Mesenchymal stem cell (in vitro differentiated cells and primary cell): ENCODE measurements at regions not wholly inside any gene's neighbourhood (a gene's known extent, or its start where the extent isn't known, plus 50 kb on each side); places are given as distances from the start of the nearest gene placed in this dataset.

ENCODE experiments used
- DNase-seq: peaks from one replicate; pipeline ENCODE4 v3.0.0-alpha.2; 2013
- H2AFZ ChIP-seq: one replicate; pipeline ENCODE4 v1.6.1; 2013; ENCODE audit warnings: low read depth, mild to moderate bottlenecking, control low read depth, inconsistent platforms, low read length, moderate library complexity
- H2AK5ac ChIP-seq: 2 replicates; pipeline ENCODE4 v1.6.1; 2013; ENCODE audit warnings: low read length, moderate library complexity, mild to moderate bottlenecking, inconsistent platforms; ENCODE audit not compliant: severe bottlenecking
- H2BK120ac ChIP-seq: one replicate; pipeline ENCODE4 v1.6.1; 2013; ENCODE audit warnings: low read depth, mild to moderate bottlenecking, inconsistent platforms, low read length, moderate library complexity
- H2BK12ac ChIP-seq, 2 experiments: one replicate each; pipeline ENCODE4 v1.6.1; 2013; ENCODE audit warnings: inconsistent platforms in 2 of 2, low read length in 2 of 2, mild to moderate bottlenecking in 2 of 2, moderate library complexity in 2 of 2, control low read depth in 1 of 2
- H2BK15ac ChIP-seq: one replicate; pipeline ENCODE4 v1.6.1; 2013; ENCODE audit warnings: mild to moderate bottlenecking, low read depth, inconsistent platforms; ENCODE audit not compliant: poor library complexity, severe bottlenecking
- H2BK5ac ChIP-seq: 2 replicates; pipeline ENCODE4 v1.6.1; 2013; ENCODE audit warnings: low read depth, mild to moderate bottlenecking, low read length, control low read depth, inconsistent platforms; ENCODE audit not compliant: poor library complexity, severe bottlenecking
- H3K14ac ChIP-seq, 2 experiments: one replicate each; pipeline ENCODE4 v1.6.1; 2013; ENCODE audit warnings: inconsistent platforms in 2 of 2, low read length in 2 of 2, control low read depth in 1 of 2, mild to moderate bottlenecking in 1 of 2, moderate library complexity in 1 of 2
- H3K18ac ChIP-seq, 2 experiments: one replicate each; pipeline ENCODE4 v1.6.1; 2013; ENCODE audit warnings: inconsistent platforms in 2 of 2, low read length in 2 of 2, control low read depth in 1 of 2, low read depth in 1 of 2, mild to moderate bottlenecking in 1 of 2
- H3K23ac ChIP-seq, 2 experiments: one replicate each; pipeline ENCODE4 v1.6.1; 2013; ENCODE audit warnings: inconsistent platforms in 2 of 2, low read length in 2 of 2, mild to moderate bottlenecking in 2 of 2, moderate library complexity in 2 of 2, control low read depth in 1 of 2
- H3K27ac ChIP-seq: 2 replicates; pipeline ENCODE4 v1.5.1; 2013; ENCODE audit warnings: mild to moderate bottlenecking, moderate library complexity, low read length, control low read depth, inconsistent platforms; ENCODE audit not compliant: poor library complexity, severe bottlenecking
- H3K27me3 ChIP-seq, 2 experiments: 2 replicates each; pipeline versions ENCODE4 v1.6.1 to v1.7.0; 2013; ENCODE audit warnings: low read length in 2 of 2, mild to moderate bottlenecking in 2 of 2, moderate library complexity in 2 of 2, control low read depth in 1 of 2, inconsistent platforms in 1 of 2; ENCODE audit not compliant: control insufficient read depth in 1 of 2, insufficient read depth in 1 of 2
- H3K36me3 ChIP-seq, 2 experiments: 2 replicates each; pipeline versions ENCODE4 v1.6.1 to v1.7.0; 2013; ENCODE audit warnings: low read length in 2 of 2, control low read depth in 1 of 2, inconsistent platforms in 1 of 2, low read depth in 1 of 2, mild to moderate bottlenecking in 1 of 2; ENCODE audit not compliant: insufficient read depth in 2 of 2, control insufficient read depth in 1 of 2
- H3K4ac ChIP-seq, 2 experiments: one replicate each; pipeline ENCODE4 v1.6.1; 2013; ENCODE audit warnings: inconsistent platforms in 2 of 2, low read length in 2 of 2, mild to moderate bottlenecking in 2 of 2, moderate library complexity in 2 of 2, control low read depth in 1 of 2, low read depth in 1 of 2
- H3K4me1 ChIP-seq: 2 replicates; pipeline ENCODE4 v1.6.1; 2013; ENCODE audit warnings: low read depth, low read length, control low read depth; ENCODE audit not compliant: control insufficient read depth, insufficient read depth
- H3K4me2 ChIP-seq: 2 replicates; pipeline ENCODE4 v1.6.1; 2013; ENCODE audit warnings: low read length, mild to moderate bottlenecking, inconsistent platforms; ENCODE audit not compliant: poor library complexity, severe bottlenecking
- H3K4me3 ChIP-seq, 2 experiments: 2 replicates each; pipeline versions ENCODE4 v1.5.1 to v1.7.0; 2013; ENCODE audit warnings: low read length in 2 of 2, mild to moderate bottlenecking in 2 of 2, control low read depth in 1 of 2, low read depth in 1 of 2; ENCODE audit not compliant: insufficient read depth in 1 of 2
- H3K79me1 ChIP-seq: replicated peaks from 2 replicates; pipeline ENCODE4 v1.6.1; 2013; ENCODE audit warnings: mild to moderate bottlenecking, control low read depth, low read length, inconsistent platforms; ENCODE audit not compliant: poor library complexity, severe bottlenecking
- H3K9ac ChIP-seq: 2 replicates; pipeline ENCODE4 v1.7.0; 2013; ENCODE audit warnings: mild to moderate bottlenecking, low read length, moderate library complexity
- H3K9me3 ChIP-seq: 2 replicates; pipeline ENCODE4 v1.7.0; 2013; ENCODE audit warnings: mild to moderate bottlenecking, low read length; ENCODE audit not compliant: control insufficient read depth
- H4K8ac ChIP-seq: one replicate; pipeline ENCODE4 v1.6.1; 2013; ENCODE audit warnings: inconsistent platforms, mild to moderate bottlenecking, low read length, moderate library complexity
- H4K91ac ChIP-seq: one replicate; pipeline ENCODE4 v1.6.1; 2013; ENCODE audit warnings: mild to moderate bottlenecking, low read length, inconsistent platforms
- WGBS: methylation state at CpG from one replicate; pipeline ENCODE4 v1.1.7; 2013; ENCODE audit warnings: mixed read lengths; 5-methylcytosine and 5-hydroxymethylcytosine counted together

- H2BK12ac ChIP-seq: no peak overlapping the region
- no peak overlapping the region for H3K18ac ChIP-seq
- no peaks in the 10 kb centered on the region for H3K79me1 ChIP-seq
- no peak overlapping the region for H2BK15ac ChIP-seq
- H3K4me2 ChIP-seq: no peak overlapping the region
- no peaks in the 10 kb centered on the region for H3K27me3 ChIP-seq
- H3K4ac ChIP-seq: no peak overlapping the region
- WGBS: 95% methylated on average over 2 of the region's 6 CpGs
- H3K36me3 ChIP-seq: no peaks in the 10 kb centered on the region
- H2BK120ac ChIP-seq: no peak overlapping the region
- no peak overlapping the region for H3K9ac ChIP-seq
- no peak overlapping the region for H3K23ac ChIP-seq
- no peak overlapping the region for H3K14ac ChIP-seq
- H2AK5ac ChIP-seq: no peak overlapping the region
- H2AFZ ChIP-seq: no peak overlapping the region
- no peaks in the 10 kb centered on the region for H3K9me3 ChIP-seq
- no peak overlapping the region for H4K91ac ChIP-seq
- H2BK5ac ChIP-seq: no peak overlapping the region
- H3K4me1 ChIP-seq: no peaks in the 10 kb centered on the region
- no peak overlapping the region for H3K4me3 ChIP-seq
- no peak overlapping the region for H3K27ac ChIP-seq
- H4K8ac ChIP-seq: no peak overlapping the region
- no peak for DNase-seq
Measured at GRCh38 chr4:62470020-62470419, 1269.9 kb downstream of the ADGRL3 start.

GRCh38 chr4:62461961-62462360, 1261.8 kb downstream of the ADGRL3 start:
- no peak overlapping the region for H2BK15ac ChIP-seq
- no peak overlapping the region for H3K18ac ChIP-seq
- H3K9ac ChIP-seq: no peak overlapping the region
- H3K27me3 ChIP-seq: no peaks in the 10 kb centered on the region
- H2AK5ac ChIP-seq: no peak overlapping the region
- no peaks in the 10 kb centered on the region for H3K36me3 ChIP-seq
- H4K8ac ChIP-seq: no peak overlapping the region
- no peak overlapping the region for H3K27ac ChIP-seq
- H2BK5ac ChIP-seq: no peak overlapping the region
- no peak overlapping the region for H2BK12ac ChIP-seq
- no peak for DNase-seq
- H3K9me3 ChIP-seq: no peaks in the 10 kb centered on the region
- no peak overlapping the region for H3K4ac ChIP-seq
- H3K4me3 ChIP-seq: no peak overlapping the region
- no peak overlapping the region for H3K14ac ChIP-seq
- H2AFZ ChIP-seq: no peak overlapping the region
- H4K91ac ChIP-seq: no peak overlapping the region
- H3K23ac ChIP-seq: no peak overlapping the region
- no peak overlapping the region for H2BK120ac ChIP-seq
- H3K79me1 ChIP-seq: no peaks in the 10 kb centered on the region
- H3K4me1 ChIP-seq: no peaks in the 10 kb centered on the region
- no peak overlapping the region for H3K4me2 ChIP-seq

GRCh38 chr4:62460329-62460728, 1260.2 kb downstream of the ADGRL3 start:
- H2BK120ac ChIP-seq: no peak overlapping the region
- no peak for DNase-seq
- no peak overlapping the region for H3K23ac ChIP-seq
- no peak overlapping the region for H3K9ac ChIP-seq
- H3K4ac ChIP-seq: no peak overlapping the region
- no peak overlapping the region for H4K8ac ChIP-seq
- H2BK5ac ChIP-seq: no peak overlapping the region
- no peak overlapping the region for H3K14ac ChIP-seq
- H3K4me3 ChIP-seq: no peak overlapping the region
- no peak overlapping the region for H3K18ac ChIP-seq
- no peak overlapping the region for H2BK12ac ChIP-seq
- no peak overlapping the region for H4K91ac ChIP-seq
- H3K36me3 ChIP-seq: no peaks in the 10 kb centered on the region
- H3K4me2 ChIP-seq: no peak overlapping the region
- H2BK15ac ChIP-seq: no peak overlapping the region
- H3K9me3 ChIP-seq: no peaks in the 10 kb centered on the region
- no peaks in the 10 kb centered on the region for H3K79me1 ChIP-seq
- no peak overlapping the region for H2AFZ ChIP-seq
- no peaks in the 10 kb centered on the region for H3K27me3 ChIP-seq
- WGBS: 71% methylated on average over 3 of the region's 3 CpGs
- no peaks in the 10 kb centered on the region for H3K4me1 ChIP-seq
- no peak overlapping the region for H2AK5ac ChIP-seq
- H3K27ac ChIP-seq: no peak overlapping the region

GRCh38 chr4:62457356-62457755, 1257.2 kb downstream of the ADGRL3 start:
- Histone ChIP-seq H3K9ac (no peak overlapping the region), H3K23ac (no peak overlapping the region), H2AFZ (no peak overlapping the region), H2AK5ac (no peak overlapping the region), H2BK120ac (no peak overlapping the region), H4K91ac (no peak overlapping the region), H3K14ac (no peak overlapping the region), H3K4me2 (no peak overlapping the region), H3K4me3 (no peak overlapping the region), H2BK5ac (no peak overlapping the region), H3K4ac (no peak overlapping the region), H3K27ac (no peak overlapping the region), H4K8ac (no peak overlapping the region), H3K27me3 (no peaks in the 10 kb centered on the region), H3K36me3 (no peaks in the 10 kb centered on the region), H3K18ac (no peak overlapping the region), H2BK12ac (no peak overlapping the region), H3K4me1 (no peaks in the 10 kb centered on the region), H2BK15ac (no peak overlapping the region), H3K79me1 (no peaks in the 10 kb centered on the region), H3K9me3 (no peaks in the 10 kb centered on the region)
- DNase-seq: no peak
- WGBS: 70% methylated on average over 4 of the region's 5 CpGs
